IPS-20b (cell line): ENCODE measurements at regions not wholly inside any gene's neighbourhood (a gene's known extent, or its start where the extent isn't known, plus 50 kb on each side); places are given as distances from the start of the nearest gene placed in this dataset.
"Not testable (repeated sequence)": the region's sequence is repeated elsewhere in the genome, so short reads cannot be mapped to it uniquely, and the experiment has no call there.

Experiments used
- H3K27ac ChIP-seq: one replicate; pipeline ENCODE4 v1.5.1; 2013; ENCODE audit warnings: low read length
- H3K27me3 ChIP-seq: 2 replicates; pipeline ENCODE4 v1.6.1; 2013; ENCODE audit warnings: mild to moderate bottlenecking, low read length, inconsistent platforms; ENCODE audit not compliant: insufficient read depth
- H3K36me3 ChIP-seq: 2 replicates; pipeline ENCODE4 v1.6.1; 2013; ENCODE audit warnings: low read depth, mild to moderate bottlenecking, inconsistent platforms, low read length, moderate library complexity; ENCODE audit not compliant: insufficient read depth
- H3K4me1 ChIP-seq: 2 replicates; pipeline ENCODE4 v1.6.1; 2013; ENCODE audit warnings: mild to moderate bottlenecking, control low read depth, inconsistent platforms, low read length, moderate library complexity; ENCODE audit not compliant: insufficient read depth
- H3K4me3 ChIP-seq: 2 replicates; pipeline ENCODE4 v1.5.1; 2013; ENCODE audit warnings: mild to moderate bottlenecking, low read length, inconsistent platforms
- H3K9ac ChIP-seq: 2 replicates; pipeline ENCODE4 v1.6.1; 2013; ENCODE audit warnings: low read depth, mild to moderate bottlenecking, inconsistent platforms, low read length, moderate library complexity
- H3K9me3 ChIP-seq: 2 replicates; pipeline ENCODE4 v1.6.1; 2013; ENCODE audit warnings: mild to moderate bottlenecking, low read depth, low read length, inconsistent platforms; ENCODE audit not compliant: insufficient read depth

DNA sequence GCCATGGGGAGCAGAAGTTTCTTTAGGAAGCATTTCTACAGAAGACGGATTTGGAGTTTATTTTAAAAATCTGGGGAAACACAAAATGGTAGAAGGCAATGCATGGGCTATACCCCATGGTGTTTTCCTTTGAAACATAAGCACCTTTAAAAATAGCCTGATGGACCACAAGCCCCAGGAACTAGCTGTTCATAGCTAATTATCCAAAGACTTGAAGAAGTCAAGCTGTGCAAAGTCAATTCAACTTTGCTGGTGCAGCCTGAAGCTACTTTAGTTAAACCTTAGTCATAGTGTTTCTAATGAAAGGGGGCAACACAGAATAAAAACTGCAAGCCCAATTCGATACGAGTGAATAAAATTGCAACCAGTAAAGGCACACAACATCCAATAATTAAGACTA, 732.5 kb downstream of the GALC start:
- Histone ChIP-seq H3K27ac (no peak overlapping the region), H3K4me3 (peak overlapping the region; percentile 21; the same call in 1 of the 2 replicates), H3K9ac (no peak overlapping the region), H3K4me1 (peaks cover 19% of the 10 kb centered on the region), H3K9me3 (no peaks in the 10 kb centered on the region; the same call in 1 of the 2 replicates), H3K27me3 (no peaks in the 10 kb centered on the region), H3K36me3 (no peaks in the 10 kb centered on the region)

DNA sequence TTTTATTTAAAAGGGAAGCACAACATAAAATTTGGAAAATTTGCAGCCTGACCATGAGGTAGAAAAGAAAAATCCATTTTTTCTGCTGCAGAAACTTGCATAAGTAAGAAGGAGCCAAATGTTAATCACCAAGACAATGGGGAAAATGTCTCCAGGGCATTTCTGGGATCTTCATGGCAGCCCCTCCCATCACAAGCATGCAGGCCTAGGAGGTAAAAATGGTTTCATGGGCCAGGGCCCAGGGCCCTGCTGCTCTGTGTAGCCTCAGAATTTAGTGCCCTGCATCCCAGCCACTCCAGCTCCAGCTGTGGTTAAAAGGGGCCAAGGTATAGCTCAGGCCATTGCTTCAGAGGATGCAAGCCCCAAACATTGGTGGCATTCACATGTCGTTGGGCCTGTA, 735.6 kb downstream of the GALC start:
- Histone ChIP-seq H3K9ac (no peak overlapping the region), H3K9me3 (no peaks in the 10 kb centered on the region; the same call in 1 of the 2 replicates), H3K4me1 (peaks cover 9% of the 10 kb centered on the region), H3K4me3 (no peak overlapping the region), H3K27ac (no peak overlapping the region), H3K36me3 (no peaks in the 10 kb centered on the region), H3K27me3 (no peaks in the 10 kb centered on the region)

DNA sequence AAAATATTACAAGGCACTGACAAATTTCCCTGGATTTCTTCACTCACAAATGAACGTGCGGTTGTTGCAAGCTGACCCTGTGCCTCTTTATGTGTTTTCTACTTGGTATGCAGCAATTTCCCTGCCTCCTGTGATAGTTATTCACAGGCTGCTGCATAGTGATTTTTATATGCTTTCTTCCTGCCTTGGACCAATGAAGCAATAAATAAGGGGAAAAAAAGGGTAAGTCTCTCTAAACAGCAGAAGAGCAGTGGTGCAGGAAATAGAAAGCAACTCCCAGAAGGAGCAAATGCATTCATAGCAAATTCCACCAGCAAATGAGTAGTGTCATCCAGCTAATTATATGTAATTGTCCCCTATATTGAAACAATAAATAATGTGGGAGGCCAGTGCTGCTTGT, 737.9 kb downstream of the GALC start:
- Histone ChIP-seq H3K4me3 (no peak overlapping the region), H3K9ac (no peak overlapping the region), H3K9me3 (no peaks in the 10 kb centered on the region; the same call in 1 of the 2 replicates), H3K27me3 (no peaks in the 10 kb centered on the region), H3K36me3 (no peaks in the 10 kb centered on the region), H3K27ac (no peak overlapping the region), H3K4me1 (no peaks in the 10 kb centered on the region; the same call in 1 of the 2 replicates)

DNA sequence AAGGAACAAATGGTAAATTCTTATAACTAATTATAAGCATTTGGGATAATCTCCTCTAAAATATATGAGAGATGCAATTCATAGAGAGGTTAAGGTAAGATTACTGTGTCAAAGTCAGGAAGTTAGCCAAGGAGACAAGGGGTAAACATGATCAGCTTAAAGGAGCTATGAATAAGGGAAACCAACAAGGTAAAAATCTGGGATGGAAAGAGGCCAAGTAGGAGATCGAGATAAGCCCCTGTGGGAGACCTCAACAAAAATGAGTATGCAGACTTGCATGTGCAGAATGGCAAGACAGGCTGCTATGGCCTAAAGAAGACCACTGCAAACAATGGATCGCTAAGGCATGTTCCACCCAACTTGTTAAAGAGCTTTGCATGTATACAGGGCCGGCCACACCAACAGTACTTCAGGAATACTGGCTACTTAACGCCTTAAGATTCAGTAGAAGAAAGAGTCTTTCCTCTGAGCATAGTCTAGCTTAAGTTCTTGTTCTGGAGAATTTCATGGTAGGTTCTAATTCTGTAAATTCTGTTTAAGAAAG, 738.6 kb downstream of the GALC start:
- Histone ChIP-seq H3K4me3 (no peak overlapping the region), H3K27ac (no peak overlapping the region), H3K36me3 (no peaks in the 10 kb centered on the region), H3K4me1 (no peaks in the 10 kb centered on the region), H3K9ac (no peak overlapping the region), H3K27me3 (no peaks in the 10 kb centered on the region), H3K9me3 (no peaks in the 10 kb centered on the region; the same call in 1 of the 2 replicates)

DNA sequence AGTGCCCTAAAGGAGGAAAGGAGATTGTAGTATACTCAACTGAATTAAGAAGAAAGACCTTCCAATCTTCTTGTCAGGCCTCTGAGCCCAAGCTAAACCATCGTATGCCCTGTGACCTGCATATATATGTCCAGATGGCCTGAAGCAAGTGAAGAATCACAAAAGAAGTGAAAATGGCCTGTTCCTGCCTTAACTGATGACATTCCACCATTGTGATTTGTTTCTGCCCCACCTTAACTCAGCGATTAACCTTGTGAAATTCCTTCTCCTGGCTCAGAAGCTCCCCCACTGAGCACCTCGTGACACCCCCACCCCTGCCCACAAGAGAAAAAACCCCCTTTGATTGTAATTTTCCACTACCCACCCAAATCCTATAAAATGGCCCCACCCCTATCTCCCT, 739.2 kb downstream of the GALC start:
- H3K27ac ChIP-seq, H3K4me3 ChIP-seq, H3K9ac ChIP-seq, H3K27me3 ChIP-seq, H3K36me3 ChIP-seq, H3K4me1 ChIP-seq, H3K9me3 ChIP-seq: not testable (repeated sequence)

DNA sequence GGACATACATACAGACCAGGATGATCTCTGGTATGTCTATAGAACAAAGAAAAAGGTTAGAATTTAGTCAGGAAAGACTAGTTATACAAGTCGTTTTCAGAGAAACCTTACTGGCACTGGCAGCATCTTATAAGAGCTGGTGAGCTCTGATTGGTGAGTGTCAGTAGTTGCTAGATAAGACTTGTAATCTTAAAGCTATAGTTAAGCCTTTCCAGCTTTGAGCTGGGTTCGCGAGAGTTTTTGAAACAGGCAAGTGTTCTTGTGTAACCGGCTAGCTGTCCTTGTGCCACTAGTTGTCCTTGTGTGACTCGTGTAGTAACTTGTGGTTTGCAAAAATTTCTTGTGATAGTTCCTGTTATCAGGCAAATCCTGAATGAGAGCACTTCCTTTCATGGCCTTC, 740.9 kb downstream of the GALC start:
- Histone ChIP-seq H3K27me3 (no peaks in the 10 kb centered on the region), H3K9me3 (peaks cover 1% of the 10 kb centered on the region; the same call in 1 of the 2 replicates), H3K4me1 (no peaks in the 10 kb centered on the region), H3K36me3 (no peaks in the 10 kb centered on the region), H3K27ac (no peak overlapping the region), H3K9ac (no peak overlapping the region), H3K4me3 (no peak overlapping the region)

DNA sequence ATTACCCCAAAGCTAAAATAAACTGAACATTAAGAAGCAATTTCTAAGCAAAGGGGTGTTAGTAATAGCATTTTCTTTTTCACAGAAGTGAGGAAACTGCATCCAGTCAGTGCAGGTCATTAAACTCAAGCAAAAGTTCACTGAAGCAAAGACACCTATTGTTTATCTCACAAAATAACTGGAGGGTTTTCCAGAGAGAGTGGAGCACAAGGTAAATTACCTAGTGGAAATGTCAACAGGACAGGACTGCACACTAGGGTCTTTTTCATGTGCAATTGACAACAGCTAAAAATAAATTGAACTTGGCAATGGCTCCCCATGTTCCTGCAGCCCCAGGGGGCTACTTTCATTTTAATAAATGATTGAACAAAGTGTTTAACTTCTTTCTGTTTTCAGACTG, 742.0 kb downstream of the GALC start:
- no peak overlapping the region for H3K9ac ChIP-seq

DNA sequence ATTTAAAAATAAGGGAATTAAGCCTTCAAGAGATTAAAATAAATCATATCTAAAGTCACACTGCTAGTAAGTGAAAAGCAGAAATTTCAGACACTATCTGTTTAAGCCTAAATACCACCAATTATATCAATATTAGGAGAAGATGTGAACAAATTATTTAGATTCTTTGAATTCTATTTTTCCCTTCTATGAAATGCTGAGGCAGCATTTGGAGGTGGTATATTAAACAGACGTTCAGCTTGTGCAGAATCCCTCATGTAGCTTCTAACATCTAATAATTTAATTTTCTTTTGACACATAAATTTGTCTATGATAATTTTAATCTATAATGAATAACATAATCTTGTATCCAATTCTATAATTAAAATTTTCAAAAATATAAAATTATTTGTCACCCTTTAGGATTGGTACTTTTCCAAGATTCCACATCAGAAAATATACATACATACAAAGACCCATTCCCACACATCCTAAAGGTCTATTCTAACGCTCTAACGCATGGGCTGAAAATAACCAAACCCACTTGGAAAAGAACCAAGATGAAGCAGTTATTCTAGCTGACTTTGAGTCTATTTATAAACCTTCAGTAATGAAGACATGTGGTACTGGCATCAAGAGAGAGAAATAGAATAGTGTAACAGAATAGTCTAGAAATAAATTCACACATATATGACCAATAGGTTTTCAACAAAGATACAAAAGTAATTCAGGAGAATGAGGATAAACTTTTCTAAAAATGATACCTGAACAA, 751.8 kb downstream of the GALC start:
- Histone ChIP-seq H3K36me3 (no peaks in the 10 kb centered on the region), H3K9me3 (no peaks in the 10 kb centered on the region), H3K4me1 (peaks cover 13% of the 10 kb centered on the region), H3K4me3 (0 out of 2 replicates have a peak overlapping the region, but pooled peaks have one; percentile 29), H3K9ac (peak overlapping the region; percentile 24; the same call in 1 of the 2 replicates), H3K27ac (no peak overlapping the region), H3K27me3 (no peaks in the 10 kb centered on the region)

More for the DNA sequence above, 742.0 kb downstream of the GALC start:
- no peak overlapping the region for H3K27ac ChIP-seq
- no peaks in the 10 kb centered on the region for H3K4me1 ChIP-seq
- H3K4me3 ChIP-seq = no peak overlapping the region
- no peaks in the 10 kb centered on the region for H3K36me3 ChIP-seq
- H3K9me3 ChIP-seq = peaks cover 6% of the 10 kb centered on the region; the same call in 1 of the 2 replicates
- no peaks in the 10 kb centered on the region for H3K27me3 ChIP-seq

DNA sequence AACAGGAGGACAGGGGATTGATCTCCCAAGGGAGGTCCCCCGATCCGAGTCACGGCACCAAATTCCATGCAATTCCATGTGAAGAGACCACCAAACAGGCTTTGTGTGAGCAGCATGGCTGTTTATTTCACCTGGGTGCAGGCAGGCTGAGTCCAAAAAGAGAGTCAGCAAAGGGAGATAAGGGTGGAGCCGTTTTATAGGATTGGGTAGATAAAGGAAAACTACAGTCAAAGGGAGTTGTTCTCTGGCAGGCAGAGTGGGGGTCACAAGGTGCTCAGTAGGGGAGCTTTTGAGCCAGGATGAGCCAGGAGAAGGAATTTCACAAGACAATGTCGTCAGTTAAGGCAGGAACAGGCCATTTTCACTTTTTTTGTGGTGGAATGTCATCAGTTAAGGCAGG, 752.7 kb downstream of the GALC start:
- Histone ChIP-seq H3K4me3 (peak overlapping the region; percentile 45; the same call in 1 of the 2 replicates), H3K9ac (peak overlapping the region; percentile 24; the same call in 1 of the 2 replicates), H3K4me1 (peaks cover 13% of the 10 kb centered on the region)
- H3K27me3 ChIP-seq, H3K36me3 ChIP-seq, H3K27ac ChIP-seq, H3K9me3 ChIP-seq: not testable (repeated sequence)

DNA sequence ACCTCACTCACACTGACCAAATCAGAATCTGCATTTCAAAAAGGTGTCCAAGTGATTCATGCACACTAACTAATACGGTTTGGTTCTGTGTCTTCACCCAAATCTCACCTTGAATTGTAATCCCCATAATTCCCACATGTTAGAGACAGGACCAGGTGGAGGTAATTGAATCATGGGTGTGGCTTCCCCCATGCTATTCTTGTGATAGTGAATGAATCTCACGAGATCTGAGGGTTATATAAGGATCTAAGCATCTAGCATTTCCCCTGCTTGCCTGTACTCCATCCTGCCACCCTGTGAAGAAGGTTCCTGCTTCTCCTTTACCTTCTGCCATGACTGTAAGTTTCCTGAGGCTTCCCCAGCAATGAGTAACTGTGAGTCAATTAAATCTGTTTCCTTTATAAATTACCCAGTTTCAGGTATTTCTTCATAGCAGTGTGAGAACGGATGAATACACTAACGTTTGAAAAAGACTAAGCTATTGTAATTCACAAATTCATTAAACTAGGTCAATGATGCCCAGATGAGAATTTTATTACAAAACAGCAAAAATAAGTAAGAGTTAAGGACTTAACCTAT, 759.1 kb downstream of the GALC start:
- Histone ChIP-seq H3K27me3 (no peaks in the 10 kb centered on the region), H3K9ac (no peak overlapping the region), H3K27ac (no peak overlapping the region), H3K9me3 (peaks cover 12% of the 10 kb centered on the region), H3K36me3 (no peaks in the 10 kb centered on the region), H3K4me1 (peaks cover 12% of the 10 kb centered on the region), H3K4me3 (no peak overlapping the region; the same call in 1 of the 2 replicates)

DNA sequence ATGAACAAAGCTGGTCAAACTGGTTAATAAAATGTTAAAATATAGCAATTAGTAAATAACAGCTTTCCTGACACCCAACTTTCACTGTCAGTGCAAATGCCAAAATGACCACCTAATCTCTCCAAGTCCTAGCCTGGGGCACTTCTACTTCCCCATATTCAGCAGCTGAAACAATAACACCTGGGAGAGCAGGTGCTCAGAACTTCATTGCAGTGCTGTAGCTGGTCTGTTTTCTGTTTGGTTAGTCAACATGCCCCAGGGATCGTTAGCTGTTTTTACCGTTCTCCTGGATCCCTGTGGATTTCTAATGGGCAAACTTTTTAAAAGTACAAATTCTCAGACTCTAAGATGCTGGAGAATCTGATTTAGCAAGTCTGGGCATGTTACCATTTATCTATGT, 759.7 kb downstream of the GALC start:
- Histone ChIP-seq H3K27ac (no peak overlapping the region), H3K9ac (no peak overlapping the region), H3K4me1 (peaks cover 12% of the 10 kb centered on the region), H3K9me3 (peaks cover 12% of the 10 kb centered on the region), H3K27me3 (no peaks in the 10 kb centered on the region), H3K36me3 (no peaks in the 10 kb centered on the region), H3K4me3 (no peak overlapping the region; the same call in 1 of the 2 replicates)
